H1 (cell line): ENCODE measurements at regions not wholly inside any gene's neighbourhood (a gene's known extent, or its start where the extent isn't known, plus 50 kb on each side); places are given as distances from the start of the nearest gene placed in this dataset.
A peak's percentile ranks its signal among the peaks of the same experiment; 100 is the strongest.
"Not testable (repeated sequence)": the region's sequence is repeated elsewhere in the genome, so short reads cannot be mapped to it uniquely, and the experiment has no call there.

ENCODE experiments used
- CTCF ChIA-PET: fragments of 300-600 bp; sonication (Branson Sonifier 250); formaldehyde crosslinking; loops from one replicate; lab custom pipeline; 2021; ENCODE audit not compliant: partially characterized antibody; lab: Charles Lee
- POLR2A ChIA-PET: fragments of 300-600 bp; sonication (Branson Sonifier 250); formaldehyde crosslinking; loops from one replicate; lab custom pipeline; 2021; ENCODE audit warnings: inconsistent platforms; ENCODE audit not compliant: partially characterized antibody; lab: Charles Lee
- DNase-seq, 2 experiments: peaks; one replicate each; pipeline versions ENCODE4 v3.0.0 to v3.0.0-alpha.2; 2010 to 2022; ENCODE audit warnings: low spot score in 2 of 2, low read depth in 1 of 2, mixed read lengths in 1 of 2
- FAIRE-seq: peaks from 2 replicates; lab custom pipeline; 2011; peaks lifted over from hg19 to GRCh38; lab: Jason Lieb, UNC
- H2AFZ ChIP-seq: 2 replicates; pipeline ENCODE4 v1.8.1; 2012; ENCODE audit warnings: low read length, inconsistent platforms
- H2AK5ac ChIP-seq: 2 replicates; pipeline ENCODE4 v1.6.1; 2013; ENCODE audit warnings: low read depth, low read length
- H2BK120ac ChIP-seq: replicated peaks from 2 replicates; pipeline ENCODE3; 2013; ENCODE audit warnings: low read depth, low read length, inconsistent platforms
- H2BK12ac ChIP-seq: 2 replicates; pipeline ENCODE4 v1.6.1; 2013; ENCODE audit warnings: low read depth, low read length
- H2BK15ac ChIP-seq: 2 replicates; pipeline ENCODE4 v1.6.1; 2013; ENCODE audit warnings: low read length
- H2BK20ac ChIP-seq: 2 replicates; pipeline ENCODE4 v1.6.1; 2013; ENCODE audit warnings: low read length
- H2BK5ac ChIP-seq: 2 replicates; pipeline ENCODE4 v1.6.1; 2013; ENCODE audit warnings: low read depth, low read length
- H3K14ac ChIP-seq: 2 replicates; pipeline ENCODE4 v1.6.1; 2013; ENCODE audit warnings: inconsistent platforms; ENCODE audit not compliant: insufficient read length
- H3K18ac ChIP-seq: 2 replicates; pipeline ENCODE4 v1.6.1; 2013; ENCODE audit warnings: low read length; ENCODE audit errors: extremely low read depth
- H3K23ac ChIP-seq: 2 replicates; pipeline ENCODE4 v1.6.1; 2013; ENCODE audit warnings: inconsistent platforms; ENCODE audit not compliant: insufficient read length
- H3K23me2 ChIP-seq: 2 replicates; pipeline ENCODE4 v1.6.1; 2013; ENCODE audit warnings: low read depth, low read length
- H3K27ac ChIP-seq: 2 replicates; pipeline ENCODE4 v1.6.1; 2011; ENCODE audit warnings: low read depth, low read length, inconsistent platforms
- H3K27me3 ChIP-seq, 4 experiments: replicated peaks in 1 of 4; 1 replicate in 1 of 4; 2 replicates in 3 of 4; pipeline versions ENCODE4 v1.6.1 to v1.8.1; 2011 to 2013; ENCODE audit warnings: low read length in 3 of 4, mild to moderate bottlenecking in 3 of 4, inconsistent platforms in 2 of 4, mixed read lengths in 2 of 4, moderate library complexity in 1 of 4; ENCODE audit not compliant: control insufficient read depth in 3 of 4, insufficient read depth in 3 of 4; ENCODE audit errors: extremely low read depth in 1 of 4
- H3K36me3 ChIP-seq, 4 experiments: 2 replicates each; pipeline versions ENCODE4 v1.6.1 to v1.8.1; 2011 to 2013; ENCODE audit warnings: mild to moderate bottlenecking in 4 of 4, low read length in 3 of 4, moderate library complexity in 2 of 4, control low read depth in 1 of 4, inconsistent platforms in 1 of 4; ENCODE audit not compliant: insufficient read depth in 4 of 4, control insufficient read depth in 2 of 4
- H3K4ac ChIP-seq: replicated peaks from 2 replicates; pipeline ENCODE3; 2013; ENCODE audit warnings: low read length, low read depth, mixed read lengths, inconsistent platforms; ENCODE audit not compliant: insufficient read length
- H3K4me1 ChIP-seq, 4 experiments: replicated peaks in 1 of 4; 1 replicate in 1 of 4; 2 replicates in 3 of 4; pipeline versions ENCODE4 v1.6.1 to v1.8.1; 2011 to 2013; ENCODE audit warnings: low read length in 3 of 4, inconsistent platforms in 2 of 4, mixed read lengths in 1 of 4; ENCODE audit not compliant: insufficient read depth in 4 of 4, control insufficient read depth in 3 of 4
- H3K4me2 ChIP-seq, 2 experiments: 2 replicates each; pipeline versions ENCODE4 v1.6.1 to v1.8.1; 2011 to 2013; ENCODE audit warnings: low read depth in 2 of 2, low read length in 2 of 2, control low read depth in 1 of 2, inconsistent platforms in 1 of 2, mild to moderate bottlenecking in 1 of 2; ENCODE audit not compliant: insufficient read depth in 1 of 2
- H3K4me3 ChIP-seq, 4 experiments: fragments of 200-600, 300-600 bp in 1 of 4; sonication (generic), shearing (Covaris generic), sonication (Bioruptor Twin) in 1 of 4; 2 replicates each; pipeline versions ENCODE4 v1.5.1 to v1.8.1; 2011 to 2016; ENCODE audit warnings: low read length in 4 of 4, low read depth in 3 of 4, control low read depth in 2 of 4, inconsistent platforms in 2 of 4, mild to moderate bottlenecking in 2 of 4, mixed read lengths in 1 of 4, moderate library complexity in 1 of 4; ENCODE audit not compliant: insufficient read depth in 2 of 4; ENCODE audit errors: extremely low read depth in 1 of 4
- H3K56ac ChIP-seq: replicated peaks from 2 replicates; pipeline ENCODE3; 2013; ENCODE audit warnings: low read depth, mild to moderate bottlenecking, mixed read lengths, low read length, inconsistent platforms; ENCODE audit not compliant: insufficient read length
- H3K79me1 ChIP-seq: 2 replicates; pipeline ENCODE4 v1.6.1; 2013; ENCODE audit warnings: low read depth, low read length, control low read depth
- H3K79me2 ChIP-seq, 2 experiments: 2 replicates each; pipeline versions ENCODE4 v1.6.1 to v1.8.1; 2012 to 2013; ENCODE audit warnings: low read length in 2 of 2, mild to moderate bottlenecking in 2 of 2, inconsistent platforms in 1 of 2; ENCODE audit not compliant: insufficient read depth in 2 of 2, control insufficient read depth in 1 of 2
- H3K9ac ChIP-seq, 4 experiments: replicated peaks in 1 of 4; 1 replicate in 1 of 4; 2 replicates in 3 of 4; pipeline versions ENCODE4 v1.6.1 to v1.8.1; 2011 to 2013; ENCODE audit warnings: low read depth in 3 of 4, low read length in 3 of 4, control low read depth in 2 of 4, mild to moderate bottlenecking in 2 of 4, moderate library complexity in 2 of 4, inconsistent platforms in 1 of 4; ENCODE audit errors: extremely low read depth in 1 of 4
- H3K9me3 ChIP-seq, 2 experiments: 2 replicates each; pipeline versions ENCODE4 v1.6.1 to v1.8.1; 2012 to 2013; ENCODE audit warnings: mild to moderate bottlenecking in 2 of 2, moderate library complexity in 2 of 2, control low read depth in 1 of 2, inconsistent platforms in 1 of 2, low read depth in 1 of 2, low read length in 1 of 2, mixed read lengths in 1 of 2; ENCODE audit not compliant: insufficient read depth in 2 of 2
- H4K20me1 ChIP-seq, 2 experiments: replicated peaks in 1 of 2; 2 replicates each; pipeline versions ENCODE3 to v1.8.1; 2011 to 2013; ENCODE audit warnings: inconsistent platforms in 2 of 2, low read length in 2 of 2, mild to moderate bottlenecking in 1 of 2; ENCODE audit not compliant: insufficient read depth in 2 of 2, control insufficient read depth in 1 of 2
- H4K5ac ChIP-seq: 2 replicates; pipeline ENCODE4 v1.6.1; 2013; ENCODE audit warnings: low read length, low read depth, mixed read lengths, inconsistent platforms; ENCODE audit not compliant: insufficient read length
- H4K8ac ChIP-seq: 2 replicates; pipeline ENCODE4 v1.8.0; 2013; ENCODE audit warnings: mild to moderate bottlenecking, moderate library complexity, low read length, inconsistent platforms; ENCODE audit not compliant: insufficient read depth; ENCODE audit errors: extremely low read depth
- H4K91ac ChIP-seq: replicated peaks from 2 replicates; pipeline ENCODE3; 2013; ENCODE audit warnings: low read length, mixed read lengths, inconsistent platforms; ENCODE audit not compliant: insufficient read length
- WGBS, 2 experiments: shearing (Covaris generic) in 1 of 2; methylation state at CpG; one replicate each; pipeline versions ENCODE4 v1.1.6 to v1.1.7; 2013 to 2015; ENCODE audit warnings: low lambda C conversion rate in 2 of 2, mixed read lengths in 2 of 2, inconsistent platforms in 1 of 2, low coverage in 1 of 2, missing lambda C conversion rate in 1 of 2; ENCODE audit not compliant: insufficient replicate concordance in 2 of 2, insufficient coverage in 1 of 2, insufficient read length in 1 of 2; ENCODE audit errors: extremely low coverage in 1 of 2, missing lambda C conversion rate in 1 of 2; 5-methylcytosine and 5-hydroxymethylcytosine counted together

GRCh38 chr11:21752475-21753243 lies 440.2 kb upstream of the ANO5 start:
- H3K23me2 ChIP-seq, H4K91ac ChIP-seq, H2BK120ac ChIP-seq, H2BK15ac ChIP-seq, H2AFZ ChIP-seq, FAIRE-seq, H3K27me3 ChIP-seq, H2BK20ac ChIP-seq, H2BK5ac ChIP-seq, H4K5ac ChIP-seq, CTCF ChIA-PET, H3K18ac ChIP-seq, H3K9me3 ChIP-seq, H4K20me1 ChIP-seq, POLR2A ChIA-PET, H3K9ac ChIP-seq, H3K27ac ChIP-seq, H3K4me1 ChIP-seq, H3K4ac ChIP-seq, H3K36me3 ChIP-seq, H3K23ac ChIP-seq, DNase-seq, H3K14ac ChIP-seq, H3K79me1 ChIP-seq, H2BK12ac ChIP-seq, H2AK5ac ChIP-seq, H3K56ac ChIP-seq, H3K79me2 ChIP-seq: not testable (repeated sequence)
- Histone ChIP-seq H3K4me2 (peak overlapping the region in 1 of 2 experiments; percentile 19; a peak in 1 of 4 replicates), H4K8ac (peak overlapping the region; percentile 51; the same call in 1 of the 2 replicates), H3K4me3 (peak overlapping the region in 1 of 4 experiments; percentile 17; a peak in 1 of 8 replicates)
- 88% methylated on average over 31 of the region's 37 CpGs; no CpG with 5 or more reads in 1 of the 2 experiments for WGBS, 2 experiments
